ENCODE measurements at regions not wholly inside any gene's neighbourhood (a gene's known extent, or its start where the extent isn't known, plus 50 kb on each side); places are given as distances from the start of the nearest gene placed in this dataset.

DNA sequence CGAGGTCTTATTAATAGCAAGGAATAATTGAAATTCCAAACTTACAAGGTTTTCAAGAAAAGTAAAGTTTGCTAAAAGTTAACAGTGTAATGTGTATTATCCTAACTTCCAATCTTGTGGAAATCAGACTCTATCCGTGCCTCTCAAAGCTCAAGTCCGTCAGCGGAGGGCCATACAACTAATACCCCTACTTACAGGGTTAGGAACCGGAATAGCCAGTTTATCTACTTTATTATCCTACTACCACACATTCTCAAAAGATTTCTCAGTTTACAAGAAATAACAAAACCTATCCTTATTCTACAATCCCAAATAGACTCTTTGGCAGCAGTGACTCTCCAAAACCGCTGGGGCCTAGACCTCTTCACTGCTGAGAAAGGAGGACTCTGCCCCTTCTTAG is 457.8 kb downstream of the PTPRC start:
- Mint-ChIP-seq H3K36me3 (peaks cover 0 to 2% (median 0%) of the 10 kb centered on the region in 3 donors), H3K27me3 (no peaks in the 10 kb centered on the region), H3K4me3 (no peak overlapping the region), H3K27ac (no peak overlapping the region), H3K4me1 (peaks cover 2 to 5% (median 2%) of the 10 kb centered on the region in 3 donors), H3K9me3 (no peaks in the 10 kb centered on the region)
- no peaks in the 10 kb centered on the region for H3K9me3 ChIP-seq (ENCODE audit: low read length)
- no peak overlapping the region for H3K27ac ChIP-seq (ENCODE audit: low read depth, low read length)
- H3K4me3 ChIP-seq (ENCODE audit: low read length) = no peak overlapping the region
- H3K27me3 ChIP-seq (ENCODE audit: insufficient read depth, low read length, poor library complexity, severe bottlenecking) = no peaks in the 10 kb centered on the region
- POLR2A ChIA-PET = no interaction called here
- CTCF ChIA-PET = no interaction called here
- no peak for DNase-seq
- H3K36me3 ChIP-seq (ENCODE audit: insufficient read depth, low read length) = no peaks in the 10 kb centered on the region
- no peaks in the 10 kb centered on the region for H3K4me1 ChIP-seq (ENCODE audit: insufficient read depth, low read length)

GRCh38 chr1:199098468-199098867 is 459.6 kb downstream of the PTPRC start:
- Histone ChIP-seq H3K36me3 (ENCODE audit: insufficient read depth, low read length) (no peaks in the 10 kb centered on the region), H3K9me3 (ENCODE audit: low read length) (no peaks in the 10 kb centered on the region), H3K4me3 (ENCODE audit: low read length) (no peak overlapping the region), H3K4me1 (ENCODE audit: insufficient read depth, low read length) (no peaks in the 10 kb centered on the region), H3K27ac (ENCODE audit: low read depth, low read length) (no peak overlapping the region), H3K27me3 (ENCODE audit: insufficient read depth, low read length, poor library complexity, severe bottlenecking) (no peaks in the 10 kb centered on the region)
- Mint-ChIP-seq H3K36me3 (peaks cover 0 to 3% (median 0%) of the 10 kb centered on the region in 3 donors), H3K4me3 (no peak overlapping the region), H3K4me1 (peaks cover 0 to 9% (median 2%) of the 10 kb centered on the region in 3 donors), H3K27me3 (no peaks in the 10 kb centered on the region), H3K9me3 (no peaks in the 10 kb centered on the region), H3K27ac (no peak overlapping the region)
- no peak for DNase-seq
- ChIA-PET POLR2A (no interaction called here), CTCF (no interaction called here)

GRCh38 chr1:199101139-199101538 is 462.3 kb downstream of the PTPRC start:
- Histone ChIP-seq H3K27me3 (ENCODE audit: insufficient read depth, low read length, poor library complexity, severe bottlenecking) (no peaks in the 10 kb centered on the region), H3K36me3 (ENCODE audit: insufficient read depth, low read length) (no peaks in the 10 kb centered on the region), H3K9me3 (ENCODE audit: low read length) (no peaks in the 10 kb centered on the region), H3K4me1 (ENCODE audit: insufficient read depth, low read length) (no peaks in the 10 kb centered on the region), H3K27ac (ENCODE audit: low read depth, low read length) (no peak overlapping the region), H3K4me3 (ENCODE audit: low read length) (no peak overlapping the region)
- no peak for DNase-seq
- ChIA-PET CTCF (no interaction called here), POLR2A (no interaction called here)
- Mint-ChIP-seq H3K27ac (peak overlapping the region in 1 of 8 donors; percentile 31), H3K36me3 (peaks cover 0 to 9% (median 3%) of the 10 kb centered on the region in 3 donors), H3K9me3 (peaks cover 0 to 8% (median 3%) of the 10 kb centered on the region in 5 donors), H3K4me3 (no peak overlapping the region), H3K27me3 (peaks cover 0 to 5% of the 10 kb centered on the region in 2 donors), H3K4me1 (peaks cover 0 to 5% (median 0%) of the 10 kb centered on the region in 3 donors)

GRCh38 chr1:199101635-199102034 is 462.8 kb downstream of the PTPRC start:
- ChIA-PET CTCF (no interaction called here), POLR2A (no interaction called here)
- no peak overlapping the region for H3K4me3 Mint-ChIP-seq

GRCh38 chr1:199102239-199102638 is 463.4 kb downstream of the PTPRC start:
- CTCF ChIA-PET = no interaction called here

More at GRCh38 chr1:199101635-199102034, 462.8 kb downstream of the PTPRC start:
- H3K36me3 ChIP-seq (ENCODE audit: insufficient read depth, low read length) = no peaks in the 10 kb centered on the region
- H3K27me3 Mint-ChIP-seq = peaks cover 0 to 5% of the 10 kb centered on the region in 2 donors
- no peak overlapping the region for H3K4me3 ChIP-seq (ENCODE audit: low read length)
- DNase-seq = no peak
- H3K9me3 ChIP-seq (ENCODE audit: low read length) = no peaks in the 10 kb centered on the region
- peaks cover 0 to 9% (median 3%) of the 10 kb centered on the region in 3 donors for H3K36me3 Mint-ChIP-seq
- no peak overlapping the region for H3K27ac Mint-ChIP-seq
- no peaks in the 10 kb centered on the region for H3K27me3 ChIP-seq (ENCODE audit: insufficient read depth, low read length, poor library complexity, severe bottlenecking)
- peaks cover 0 to 5% (median 0%) of the 10 kb centered on the region in 3 donors for H3K4me1 Mint-ChIP-seq
- H3K27ac ChIP-seq (ENCODE audit: low read depth, low read length) = no peak overlapping the region
- peaks cover 0 to 8% (median 6%) of the 10 kb centered on the region in 5 donors for H3K9me3 Mint-ChIP-seq
- no peaks in the 10 kb centered on the region for H3K4me1 ChIP-seq (ENCODE audit: insufficient read depth, low read length)

DNA sequence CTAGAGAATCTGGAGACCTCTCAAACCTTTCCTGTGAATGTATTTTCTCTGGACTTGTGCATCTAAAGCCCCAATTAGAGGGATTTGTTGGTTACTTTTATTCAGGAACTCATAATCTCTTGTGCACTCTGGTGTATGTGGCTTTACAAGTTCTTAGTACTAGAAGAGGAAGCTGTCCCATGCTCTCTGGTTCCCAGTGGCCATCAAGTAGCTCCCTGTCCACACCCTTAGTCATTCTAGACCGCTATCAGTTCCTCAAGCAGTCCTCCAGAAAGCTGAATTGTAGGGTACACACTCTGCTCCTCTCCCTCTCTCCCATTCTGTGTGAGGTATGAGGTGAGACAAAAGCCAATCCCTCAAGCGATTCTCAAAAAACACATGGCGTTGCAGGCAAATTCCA is 470.3 kb downstream of the PTPRC start:
- H3K4me1 Mint-ChIP-seq = peaks cover 5 to 9% (median 5%) of the 10 kb centered on the region in 3 donors
- DNase-seq = no peak
- Histone ChIP-seq H3K27me3 (ENCODE audit: insufficient read depth, low read length, poor library complexity, severe bottlenecking) (no peaks in the 10 kb centered on the region), H3K4me1 (ENCODE audit: insufficient read depth, low read length) (no peaks in the 10 kb centered on the region), H3K27ac (ENCODE audit: low read depth, low read length) (no peak overlapping the region), H3K36me3 (ENCODE audit: insufficient read depth, low read length) (no peaks in the 10 kb centered on the region), H3K4me3 (ENCODE audit: low read length) (no peak overlapping the region), H3K9me3 (ENCODE audit: low read length) (no peaks in the 10 kb centered on the region)
- H3K4me3 Mint-ChIP-seq = no peak overlapping the region
- ChIA-PET POLR2A (no interaction called here), CTCF (no interaction called here)
- H3K27me3 Mint-ChIP-seq = peaks cover 0 to 5% of the 10 kb centered on the region in 2 donors
- peaks cover 0 to 9% (median 0%) of the 10 kb centered on the region in 3 donors for H3K36me3 Mint-ChIP-seq
- H3K27ac Mint-ChIP-seq = no peak overlapping the region
- H3K9me3 Mint-ChIP-seq = peaks cover 2 to 14% (median 6%) of the 10 kb centered on the region in 5 donors

More at GRCh38 chr1:199102239-199102638, 463.4 kb downstream of the PTPRC start:
- Histone ChIP-seq H3K27ac (ENCODE audit: low read depth, low read length) (no peak overlapping the region), H3K36me3 (ENCODE audit: insufficient read depth, low read length) (no peaks in the 10 kb centered on the region), H3K9me3 (ENCODE audit: low read length) (no peaks in the 10 kb centered on the region), H3K27me3 (ENCODE audit: insufficient read depth, low read length, poor library complexity, severe bottlenecking) (no peaks in the 10 kb centered on the region), H3K4me1 (ENCODE audit: insufficient read depth, low read length) (no peaks in the 10 kb centered on the region), H3K4me3 (ENCODE audit: low read length) (no peak overlapping the region)
- Mint-ChIP-seq H3K4me1 (peaks cover 0 to 5% (median 0%) of the 10 kb centered on the region in 3 donors), H3K4me3 (no peak overlapping the region), H3K36me3 (peaks cover 0 to 9% (median 3%) of the 10 kb centered on the region in 3 donors), H3K27ac (no peak overlapping the region), H3K9me3 (peaks cover 0 to 8% (median 6%) of the 10 kb centered on the region in 5 donors), H3K27me3 (peaks cover 0 to 5% of the 10 kb centered on the region in 2 donors)
- POLR2A ChIA-PET = no interaction called here
- no peak for DNase-seq

DNA sequence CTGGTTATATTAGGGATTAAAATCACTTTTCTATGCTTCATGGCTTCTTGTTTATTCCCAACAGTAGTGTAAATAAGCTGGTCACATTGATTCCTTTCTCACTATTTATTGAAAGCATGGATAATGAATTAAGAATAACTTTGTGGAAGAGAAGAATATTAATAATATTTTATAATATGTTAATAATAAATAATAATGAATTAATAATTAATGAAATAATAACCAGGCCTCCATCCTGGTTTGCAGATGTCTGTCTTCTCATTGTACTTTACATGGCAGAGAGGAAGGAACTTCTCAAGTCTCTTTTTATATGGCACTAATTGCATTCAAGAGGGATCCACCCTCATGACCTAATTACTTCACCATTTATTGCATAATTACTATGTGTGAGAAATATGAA is 473.5 kb downstream of the PTPRC start:
- Mint-ChIP-seq H3K27me3 (peaks cover 0 to under 1% of the 10 kb centered on the region in 2 donors), H3K27ac (no peak overlapping the region), H3K4me3 (no peak overlapping the region), H3K4me1 (peaks cover 5 to 9% (median 5%) of the 10 kb centered on the region in 3 donors), H3K9me3 (peaks cover 0 to 6% (median 2%) of the 10 kb centered on the region in 5 donors), H3K36me3 (no peaks in the 10 kb centered on the region)
- ChIA-PET POLR2A (no interaction called here), CTCF (interaction anchor here (0.8 to 2.0 kb wide), 9 partner anchors 11 to 361 kb away, joined by 3 to 7 read pairs (median 3); no protein-coding TSS in a partner anchor)
- no peak overlapping the region for H3K27ac ChIP-seq (ENCODE audit: low read depth, low read length)
- no peaks in the 10 kb centered on the region for H3K27me3 ChIP-seq (ENCODE audit: insufficient read depth, low read length, poor library complexity, severe bottlenecking)
- H3K36me3 ChIP-seq (ENCODE audit: insufficient read depth, low read length) = no peaks in the 10 kb centered on the region
- H3K4me1 ChIP-seq (ENCODE audit: insufficient read depth, low read length) = no peaks in the 10 kb centered on the region
- no peaks in the 10 kb centered on the region for H3K9me3 ChIP-seq (ENCODE audit: low read length)
- no peak for DNase-seq
- H3K4me3 ChIP-seq (ENCODE audit: low read length) = no peak overlapping the region

DNA sequence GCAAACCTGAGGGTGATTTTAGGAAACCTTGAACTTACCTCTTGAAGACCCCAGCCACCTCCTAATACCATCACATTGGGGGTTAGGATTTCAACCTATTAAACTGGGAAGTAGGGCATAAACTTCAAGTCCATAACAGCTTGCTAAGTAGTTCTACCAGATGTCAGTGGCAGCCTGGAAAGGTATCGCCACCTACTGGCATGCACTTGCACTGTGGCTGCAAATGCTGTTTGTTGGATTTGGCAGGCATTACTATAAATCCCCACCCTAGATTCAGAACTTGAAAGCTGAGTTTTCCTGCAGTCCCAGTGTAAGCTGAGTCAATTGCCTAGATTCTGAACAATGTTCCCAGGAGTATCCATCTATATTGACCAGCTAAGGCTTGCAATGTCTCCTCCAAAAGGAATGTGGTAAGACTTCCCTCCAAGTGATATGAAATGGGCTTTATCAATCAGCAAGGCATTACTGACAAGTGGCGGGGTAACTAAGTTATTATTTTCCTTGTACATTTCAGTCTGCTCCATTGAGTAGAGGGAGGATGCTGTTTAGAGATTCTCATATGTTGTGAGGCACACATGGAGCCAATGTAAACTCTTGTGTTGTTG is 474.5 kb downstream of the PTPRC start:
- H3K27me3 ChIP-seq (ENCODE audit: insufficient read depth, low read length, poor library complexity, severe bottlenecking) = no peaks in the 10 kb centered on the region
- no peak overlapping the region for H3K27ac Mint-ChIP-seq
- peaks cover 0 to 2% (median 0%) of the 10 kb centered on the region in 3 donors for H3K36me3 Mint-ChIP-seq
- H3K9me3 Mint-ChIP-seq = peaks cover 0 to 3% (median 2%) of the 10 kb centered on the region in 5 donors
- H3K4me1 ChIP-seq (ENCODE audit: insufficient read depth, low read length) = no peaks in the 10 kb centered on the region
- H3K4me3 Mint-ChIP-seq = no peak overlapping the region
- peaks cover 0 to 2% of the 10 kb centered on the region in 2 donors for H3K27me3 Mint-ChIP-seq
- POLR2A ChIA-PET = no interaction called here
- H3K9me3 ChIP-seq (ENCODE audit: low read length) = no peaks in the 10 kb centered on the region
- DNase-seq = peak; percentile 42 to 71 (median 45)
- H3K36me3 ChIP-seq (ENCODE audit: insufficient read depth, low read length) = no peaks in the 10 kb centered on the region
- CTCF ChIA-PET = interaction anchor here (0.7 to 2.0 kb wide), 12 partner anchors 9 to 362 kb away, joined by 3 to 7 read pairs (median 3); no protein-coding TSS in a partner anchor
- peaks cover 5 to 9% (median 5%) of the 10 kb centered on the region in 3 donors for H3K4me1 Mint-ChIP-seq
- H3K27ac ChIP-seq (ENCODE audit: low read depth, low read length) = no peak overlapping the region
- H3K4me3 ChIP-seq (ENCODE audit: low read length) = no peak overlapping the region

All from CD8-positive, alpha-beta memory T cell (primary cell).